NOMO-1 treated with dmso at 0.1 percent for 144 hours (cell line): ENCODE measurements at regions not wholly inside any gene's neighbourhood (a gene's known extent, or its start where the extent isn't known, plus 50 kb on each side); places are given as distances from the start of the nearest gene placed in this dataset.

Experiments used
- DNase-seq: peaks from one replicate; lab custom pipeline; 2025; ENCODE audit not compliant: unreplicated experiment; lab: John Stamatoyannopoulos, UW

DNA sequence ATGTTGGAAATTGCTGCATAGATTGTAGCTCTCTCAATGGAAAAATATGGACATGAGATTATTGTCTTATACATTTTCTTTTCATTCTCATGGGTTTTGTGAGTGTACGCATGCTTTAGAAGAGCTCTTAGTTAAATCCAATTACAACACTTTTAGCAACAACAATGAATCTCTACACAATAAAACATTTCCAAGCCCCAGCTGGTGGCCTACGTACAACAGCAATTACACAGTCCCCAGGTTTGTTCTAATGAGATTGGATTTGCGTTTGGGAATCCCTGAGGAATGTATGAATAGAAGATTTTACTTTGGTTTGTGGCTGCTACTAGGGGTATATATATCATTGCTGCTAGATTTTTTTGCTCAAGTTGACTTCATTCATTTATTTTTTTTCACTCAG lies 98.6 kb downstream of the FHDC1 start:
- DNase-seq, result no peak

DNA sequence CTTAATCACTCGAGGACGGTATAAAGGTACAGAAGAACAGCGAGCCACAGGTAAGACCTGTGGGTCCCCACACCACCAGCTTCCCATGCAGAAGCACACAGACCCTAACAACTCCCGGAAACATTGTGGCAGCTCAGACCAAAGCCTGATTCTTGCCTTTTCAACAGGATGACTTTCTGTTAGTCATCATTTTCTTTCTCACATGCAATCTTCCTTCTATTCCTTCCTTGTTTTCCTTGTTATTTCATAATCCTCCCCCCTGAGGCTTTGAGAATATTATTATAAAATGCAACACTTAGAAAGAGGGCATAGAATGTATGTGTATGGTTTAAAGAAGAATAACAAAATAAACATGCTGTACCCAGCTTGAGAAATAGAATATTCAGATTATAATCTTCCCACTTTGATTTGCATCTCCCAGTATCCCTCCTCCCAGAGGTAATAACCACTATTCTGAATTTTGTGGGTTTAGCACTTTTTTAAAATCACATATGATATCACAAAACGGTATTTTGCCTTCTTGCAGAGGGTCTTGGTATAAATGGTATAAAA lies 100.9 kb downstream of the FHDC1 start:
- no peak for DNase-seq

DNA sequence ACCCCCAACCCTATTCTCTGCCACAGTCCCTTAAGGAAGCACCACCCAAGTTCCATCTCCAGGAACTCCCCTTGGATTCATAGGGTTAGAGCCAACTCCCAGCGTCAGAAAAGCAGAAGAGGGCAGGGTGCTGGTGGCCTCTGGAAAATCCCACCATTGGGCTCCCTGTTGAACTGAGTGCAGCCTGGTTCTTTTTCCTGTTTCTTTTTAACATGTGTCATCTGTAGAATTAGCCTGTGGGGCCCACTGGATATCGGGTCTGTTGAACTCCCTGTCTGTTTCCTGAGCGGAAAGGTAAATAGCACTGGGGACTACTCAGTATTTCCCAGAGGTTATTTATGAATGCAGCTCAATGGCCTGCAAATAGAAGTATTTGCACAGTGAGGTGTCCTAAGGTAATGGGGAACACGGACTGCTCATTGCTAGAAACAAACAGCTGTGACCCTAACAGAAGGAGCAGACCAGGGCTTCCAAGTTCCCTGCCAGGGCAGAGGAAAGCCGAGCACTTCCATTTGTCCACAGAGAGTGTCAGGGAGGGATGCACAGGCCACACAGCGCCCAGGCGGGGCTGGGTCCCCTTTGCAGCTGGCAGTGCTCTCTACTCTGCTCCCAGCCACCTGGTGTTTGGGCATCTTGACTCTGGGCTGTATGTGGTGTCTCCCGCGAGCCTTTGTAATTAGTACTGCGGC lies 102.6 kb downstream of the FHDC1 start:
- no peak for DNase-seq

DNA sequence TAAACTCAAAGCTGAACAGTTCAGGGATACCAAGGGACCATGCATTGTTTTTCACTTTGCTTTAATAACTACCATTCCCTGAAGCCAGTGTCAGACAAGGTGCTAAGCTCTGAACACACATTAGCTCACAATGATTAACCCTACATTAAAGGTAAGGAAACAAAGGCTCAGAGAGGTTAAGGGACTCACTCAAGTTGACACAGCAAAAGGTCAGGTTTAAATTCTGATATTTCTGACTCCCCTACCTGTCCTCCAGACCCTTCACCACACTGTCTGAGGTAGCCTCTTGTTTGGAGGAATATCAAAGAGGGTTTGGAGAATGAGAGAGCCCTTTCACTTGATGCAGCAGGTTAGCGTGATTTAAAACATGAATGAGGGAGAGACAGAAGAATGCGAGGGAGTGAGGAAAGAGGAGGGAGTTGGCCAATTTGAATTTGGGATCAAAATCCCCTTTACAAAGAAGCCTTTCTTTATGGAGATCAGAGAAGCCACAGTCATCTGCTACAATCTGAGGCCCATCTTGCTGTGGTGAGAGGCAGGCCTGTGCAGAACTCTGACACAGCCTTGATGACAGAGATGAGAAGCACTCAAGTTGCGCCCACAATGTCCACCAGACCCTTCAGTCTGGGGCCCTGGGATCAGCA lies 103.5 kb downstream of the FHDC1 start:
- DNase-seq, result no peak

DNA sequence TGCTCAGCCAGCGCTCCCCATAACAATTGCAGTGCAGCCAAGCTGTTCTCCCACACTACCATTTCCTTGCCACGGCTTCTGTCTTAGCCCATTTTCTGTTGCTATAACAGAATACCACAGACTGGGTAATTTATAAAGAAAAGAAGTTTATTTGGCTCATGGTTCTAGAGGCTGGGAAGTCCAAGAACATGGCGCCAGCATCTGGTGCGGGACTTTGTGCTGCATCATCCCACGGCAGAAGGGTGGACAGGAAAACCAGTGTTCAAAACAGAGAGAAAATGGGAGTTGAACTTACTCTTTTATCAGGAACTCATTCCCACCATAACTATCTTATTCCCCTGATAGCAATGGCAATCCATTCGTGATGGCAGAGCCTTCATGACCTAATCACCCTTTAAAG lies 104.6 kb downstream of the FHDC1 start:
- no peak for DNase-seq

DNA sequence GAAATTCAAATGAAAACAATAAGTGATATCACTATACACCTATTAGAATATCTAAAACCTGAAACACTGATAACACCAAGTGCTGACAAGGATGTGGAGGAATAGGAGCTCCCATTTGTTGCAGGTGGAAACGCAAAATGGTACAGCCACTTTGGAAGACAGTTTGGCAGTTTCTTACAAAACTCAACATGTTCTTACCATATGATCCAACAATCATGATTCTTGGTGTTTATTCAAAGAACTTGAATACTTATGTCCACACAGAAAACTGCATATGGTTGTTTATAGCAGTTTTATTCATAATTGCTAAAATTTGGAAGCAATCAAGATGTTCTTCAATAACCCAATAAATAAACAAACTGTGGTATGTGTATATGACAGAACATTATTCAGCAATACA lies 107.9 kb downstream of the FHDC1 start:
- DNase-seq, result no peak

DNA sequence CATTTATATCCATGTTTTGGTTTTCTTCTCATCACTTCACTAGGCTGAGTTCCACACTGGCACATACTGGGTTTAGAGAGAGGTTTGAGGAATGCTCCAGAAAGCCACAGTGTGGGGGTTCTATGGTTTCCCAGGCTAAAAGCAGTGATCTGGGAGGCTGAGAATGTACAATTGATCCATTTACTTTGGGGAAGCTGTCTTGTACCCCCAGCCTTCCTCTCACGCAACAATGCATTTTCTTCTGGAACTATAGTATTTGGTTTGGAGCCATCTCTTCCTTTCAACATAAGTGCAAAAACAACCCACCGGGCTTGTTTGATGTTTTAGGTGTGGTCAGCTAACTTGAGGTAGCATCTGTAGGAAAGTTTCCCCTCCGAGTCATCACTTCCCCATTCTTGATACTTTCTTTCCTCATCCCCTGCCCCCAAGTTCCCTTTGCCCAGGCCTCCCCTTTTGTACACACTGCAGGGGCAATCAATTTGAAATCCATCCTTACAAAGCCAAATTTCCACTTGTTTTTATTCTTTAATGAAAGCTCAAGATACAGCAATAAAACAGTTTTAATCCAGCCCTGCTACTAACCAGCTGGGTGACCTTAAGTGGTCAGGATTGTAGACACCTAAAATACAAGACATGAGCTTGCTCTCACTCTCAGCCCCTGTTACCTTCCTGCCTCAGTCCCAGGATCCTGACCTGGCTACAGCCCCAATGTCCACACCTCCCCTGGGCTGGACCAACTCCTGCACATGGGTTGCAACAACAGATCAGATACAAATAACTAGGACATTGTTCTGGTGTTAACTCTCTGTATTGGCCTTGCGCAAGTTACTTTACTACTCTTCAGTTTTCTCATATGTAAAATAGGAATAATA lies 109.2 kb downstream of the FHDC1 start:
- DNase-seq, result peak; percentile 72

DNA sequence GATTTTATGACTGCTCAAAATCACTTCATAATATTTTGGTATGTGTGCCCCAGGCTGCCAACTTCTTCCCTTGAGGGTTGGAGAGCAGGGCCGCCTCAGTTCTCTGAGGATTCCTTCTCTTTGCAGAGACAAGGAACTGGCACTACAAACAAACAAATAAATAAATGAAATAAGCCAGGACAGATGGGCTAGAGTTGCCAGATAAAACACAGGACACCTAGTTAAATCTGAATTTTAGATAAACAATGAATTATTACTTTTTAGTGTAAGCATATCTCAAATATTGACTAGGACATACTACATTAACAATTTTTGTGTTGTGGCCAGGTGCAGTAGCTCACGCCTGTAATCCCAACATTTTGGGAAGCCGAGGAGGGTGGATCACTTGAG lies 122.5 kb downstream of the FHDC1 start:
- no peak for DNase-seq

DNA sequence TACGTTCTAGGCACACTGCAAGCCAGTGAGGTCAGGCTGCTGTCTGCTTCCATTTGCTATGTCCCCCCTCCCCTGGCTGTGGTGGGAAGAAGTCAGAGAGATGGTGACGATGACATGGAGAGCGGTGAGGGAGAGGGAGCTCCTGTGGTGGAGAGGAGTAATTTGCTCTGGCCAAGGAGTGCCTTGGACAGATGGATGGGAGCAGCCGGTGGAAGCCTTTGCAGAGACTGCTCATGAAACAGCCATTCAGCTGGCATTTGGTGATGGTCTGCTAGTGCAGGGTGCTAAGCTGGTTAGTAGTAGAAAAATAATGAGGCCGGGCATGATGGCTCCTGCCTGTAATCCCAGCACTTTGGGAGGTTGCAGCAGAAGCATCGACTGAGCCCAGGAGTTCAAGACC lies 124.1 kb downstream of the FHDC1 start:
- DNase-seq, result no peak

DNA sequence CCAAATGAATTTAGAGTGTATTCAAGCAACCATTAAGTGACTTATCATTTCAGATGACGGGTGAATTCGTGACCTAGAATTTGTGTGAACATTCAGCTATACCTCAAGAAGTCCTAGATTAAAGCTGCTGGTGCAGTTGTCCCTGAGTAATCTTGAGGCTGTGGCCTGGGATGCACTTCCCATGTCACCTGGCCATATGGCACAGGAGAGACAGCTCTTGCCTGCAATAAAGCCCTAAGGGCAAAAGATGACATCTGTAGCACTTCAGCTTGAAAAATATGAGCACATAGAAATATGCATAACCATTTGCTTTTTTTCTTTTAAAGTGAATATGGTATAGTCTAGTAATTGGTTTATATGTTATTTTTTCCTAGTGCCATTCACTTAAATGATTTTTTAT lies 125.8 kb downstream of the FHDC1 start:
- no peak for DNase-seq

DNA sequence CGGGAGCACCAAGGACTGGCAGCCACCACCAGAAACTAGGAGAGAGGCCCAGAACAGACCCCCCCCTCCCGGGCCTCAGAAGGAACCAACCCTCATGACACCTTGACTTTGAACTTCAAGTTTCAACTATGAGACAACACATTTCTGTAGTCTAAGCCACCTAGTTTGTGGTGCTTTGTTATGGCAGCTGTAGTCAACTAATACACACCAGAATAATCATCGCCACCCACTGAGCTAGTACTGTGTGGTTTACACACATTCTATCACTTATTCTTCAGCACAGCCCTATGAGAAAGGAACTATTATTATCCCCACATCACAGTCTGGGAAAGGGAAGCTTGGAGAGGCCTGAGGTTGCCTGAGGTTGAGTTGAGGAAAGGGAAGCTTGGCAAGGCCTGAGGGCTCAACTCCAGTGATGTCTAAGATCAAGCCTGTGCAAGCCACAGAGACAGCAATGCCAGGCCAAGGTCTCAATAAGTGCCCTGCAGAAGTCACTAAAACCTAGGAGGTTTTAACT lies 126.6 kb downstream of the FHDC1 start:
- no peak for DNase-seq

DNA sequence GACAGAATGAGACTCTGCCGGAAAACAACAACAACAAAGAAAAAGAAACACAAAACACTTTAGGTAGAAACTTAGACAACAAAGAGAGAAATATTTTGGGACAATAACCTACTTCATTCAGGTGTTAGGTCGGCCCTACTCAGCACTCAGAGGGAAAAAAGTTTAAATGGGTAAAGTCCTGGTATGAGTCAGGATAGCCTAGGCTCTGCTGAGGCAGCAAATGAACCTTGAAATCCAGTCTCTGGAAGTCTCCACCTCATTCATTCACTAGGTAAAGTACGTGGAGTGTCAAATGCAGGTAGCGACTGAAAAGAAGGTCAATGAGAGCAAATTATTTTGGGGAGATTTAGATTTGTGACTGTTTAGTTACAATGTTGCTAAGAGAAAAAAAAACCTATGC lies 127.4 kb downstream of the FHDC1 start:
- DNase-seq, result no peak

DNA sequence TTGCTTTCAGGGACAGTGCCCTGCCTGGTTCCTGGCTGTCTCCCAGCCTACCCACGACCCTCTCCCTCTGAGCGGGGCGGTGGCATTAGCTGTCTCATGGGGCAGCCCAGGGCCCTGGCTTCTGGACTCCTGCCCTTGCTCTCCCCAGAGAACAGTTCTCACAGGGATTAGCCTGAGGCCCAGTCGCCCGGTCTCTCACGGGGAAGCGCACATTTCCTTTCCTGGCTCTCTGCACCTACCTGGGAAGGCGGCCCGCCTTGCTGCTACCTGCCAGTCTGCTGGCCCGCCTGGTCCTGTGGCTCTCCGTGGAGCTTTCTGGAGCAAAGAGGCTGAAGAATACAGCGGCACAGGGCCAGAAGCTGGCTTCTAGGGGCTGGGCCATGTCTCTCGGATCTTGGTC lies 128.4 kb downstream of the FHDC1 start:
- no peak for DNase-seq

DNA sequence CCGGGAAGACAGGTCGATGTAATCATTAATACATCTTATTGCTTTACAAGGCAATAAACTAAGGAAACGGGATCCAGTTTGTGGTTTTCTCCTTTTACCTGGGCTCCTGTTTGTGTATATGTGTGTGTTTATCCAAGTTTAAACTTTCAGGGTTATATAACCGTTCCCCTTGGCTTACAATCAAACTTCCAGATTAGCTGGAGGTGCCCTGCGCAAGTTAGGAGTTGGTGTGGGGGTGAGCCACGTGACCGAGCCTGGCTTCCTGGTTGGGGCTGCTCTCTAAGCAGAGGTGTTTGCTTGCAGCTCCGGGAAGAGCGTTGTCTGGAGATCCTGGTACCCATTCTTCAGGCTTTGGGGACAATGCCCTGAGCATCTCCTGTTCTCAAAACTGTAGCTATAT lies 129.2 kb downstream of the FHDC1 start:
- no peak for DNase-seq

DNA sequence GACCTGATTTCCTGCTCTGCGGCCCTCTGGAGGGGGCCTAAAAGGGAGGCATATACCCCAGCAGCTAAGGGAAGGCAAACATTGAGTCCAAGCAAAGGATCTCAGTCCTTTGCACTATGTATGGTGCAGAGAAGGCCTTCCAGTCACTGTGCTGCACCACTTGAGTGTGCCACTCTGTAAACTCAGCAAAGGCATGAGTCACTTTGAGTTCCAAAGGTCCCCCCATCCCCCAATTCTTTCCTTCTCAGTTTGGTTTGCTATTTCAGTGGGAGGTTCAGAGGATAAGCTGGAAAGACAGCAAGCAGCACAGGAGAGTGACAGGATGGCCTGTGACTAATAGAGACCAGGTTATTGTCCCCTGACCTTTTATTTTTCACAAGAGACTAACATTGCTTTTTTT lies 131.3 kb downstream of the FHDC1 start:
- no peak for DNase-seq

DNA sequence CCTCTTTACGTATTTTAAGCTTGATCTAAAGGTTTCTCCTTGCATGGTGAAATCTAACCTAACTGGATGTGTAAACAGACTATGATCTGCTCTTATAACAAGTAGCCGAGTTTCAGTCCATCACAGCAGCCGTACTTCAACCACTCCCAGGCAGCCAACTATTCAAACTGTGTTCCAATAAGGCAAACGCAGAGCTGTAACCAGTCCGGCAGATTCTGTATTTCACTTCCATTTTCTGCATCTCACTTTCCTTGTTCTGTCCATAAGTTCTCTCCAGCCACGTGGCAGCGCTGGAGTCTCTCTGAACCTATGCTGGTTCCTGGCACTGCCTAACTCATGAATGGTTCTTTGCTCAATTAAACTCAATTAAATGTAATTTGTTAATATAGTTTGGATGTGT lies 132.6 kb downstream of the FHDC1 start:
- no peak for DNase-seq

DNA sequence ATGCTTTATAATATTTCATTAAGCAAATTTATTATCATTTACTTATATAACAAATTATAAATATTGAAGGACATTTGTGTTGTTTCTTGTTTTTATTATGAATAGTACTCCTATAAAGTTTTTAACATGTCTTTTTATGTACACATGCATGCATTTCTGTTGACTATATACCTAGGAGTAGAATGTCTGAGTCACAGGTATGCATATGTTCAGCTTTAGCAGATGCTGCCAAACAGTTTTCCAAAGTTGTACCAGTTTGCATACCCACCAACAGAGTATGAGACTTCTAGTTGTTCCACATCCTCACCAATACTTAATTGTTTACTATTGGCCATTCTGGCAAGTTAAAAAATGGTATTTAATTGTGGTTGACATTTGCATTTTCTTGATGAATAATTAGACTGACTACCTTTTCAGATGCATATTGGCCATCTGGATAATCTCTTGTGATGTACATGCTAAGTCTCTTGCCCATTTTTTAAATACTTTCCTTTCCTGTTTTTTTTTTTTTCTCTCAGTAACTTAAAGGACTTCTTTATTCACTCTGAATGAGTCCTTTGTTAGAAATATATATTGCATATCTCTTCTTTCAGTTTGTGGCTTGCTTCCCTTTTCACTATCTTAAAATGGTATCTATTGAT lies 132.2 kb upstream of the TRIM2 start:
- DNase-seq, result no peak

DNA sequence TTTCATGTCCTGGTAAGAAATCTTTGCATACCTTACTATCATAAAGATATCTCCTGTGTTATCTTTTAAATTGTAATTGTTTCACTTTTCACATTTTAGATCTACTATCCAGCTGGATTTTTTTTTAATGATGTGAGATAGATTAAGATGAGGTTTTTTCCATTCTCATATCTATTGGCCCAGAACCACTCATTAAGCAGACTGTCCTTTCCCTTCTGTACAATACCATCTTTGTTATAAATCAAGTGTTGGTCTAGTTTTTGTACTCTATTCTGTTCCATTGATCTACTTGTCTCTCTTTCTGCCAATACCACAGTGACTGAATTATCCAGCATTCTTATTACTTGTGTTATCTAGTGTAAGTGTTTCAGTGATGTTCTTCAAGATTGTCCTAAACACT lies 131.6 kb upstream of the TRIM2 start:
- DNase-seq, result no peak

DNA sequence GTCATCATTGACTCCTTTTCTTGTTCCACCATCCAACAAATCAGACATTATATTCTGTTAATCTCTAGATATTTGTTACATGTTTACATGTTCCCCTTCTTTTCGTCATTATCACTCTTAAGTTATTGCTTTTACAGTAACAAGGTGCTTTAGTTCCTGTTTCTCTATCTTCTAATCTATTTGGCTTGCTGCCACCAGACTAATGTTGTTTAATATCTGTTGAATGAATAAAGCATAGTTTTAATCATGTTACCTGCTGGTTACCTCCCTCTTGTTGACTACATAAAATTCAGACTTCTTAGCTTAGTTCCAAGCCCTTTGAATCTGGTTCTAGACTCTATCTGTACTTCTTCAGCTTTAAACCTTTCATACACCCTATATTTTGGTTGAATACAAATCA lies 129.8 kb upstream of the TRIM2 start:
- DNase-seq, result no peak

DNA sequence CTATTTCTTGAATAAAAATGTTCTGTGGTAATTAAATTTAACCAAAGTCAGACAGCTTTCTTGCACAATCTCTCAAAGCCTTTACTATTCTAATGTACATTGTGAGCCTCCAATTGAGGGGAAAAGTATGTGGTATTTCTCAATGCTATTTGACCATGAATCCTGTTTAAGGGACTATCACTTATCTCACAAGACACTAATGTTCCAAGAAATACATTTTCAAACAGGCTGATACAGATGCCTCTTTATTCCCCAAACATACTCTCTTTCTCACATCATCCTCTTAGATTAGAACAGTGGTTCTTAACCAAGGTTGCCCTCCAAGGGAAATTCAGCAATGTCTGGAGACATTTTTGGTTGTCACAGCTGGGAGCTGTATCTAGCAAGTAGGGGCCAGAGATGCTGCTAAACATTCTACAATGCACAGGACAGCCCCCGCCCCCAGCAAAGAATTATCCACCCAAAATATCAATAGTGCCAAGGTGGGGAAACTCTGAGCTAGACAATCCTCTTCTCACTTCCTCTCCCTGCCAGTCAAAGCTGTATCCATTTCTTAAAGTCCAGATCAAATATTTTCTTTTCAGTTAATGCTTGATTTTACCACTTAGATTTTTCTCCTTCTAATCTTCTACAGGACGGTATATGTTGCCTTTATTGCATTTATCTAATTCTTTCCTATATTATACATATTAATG lies 129.2 kb upstream of the TRIM2 start:
- DNase-seq, result no peak
